Endothelial cell of umbilical vein (primary cell): ENCODE measurements at regions not wholly inside any gene's neighbourhood (a gene's known extent, or its start where the extent isn't known, plus 50 kb on each side); places are given as distances from the start of the nearest gene placed in this dataset.

Experiments used
- BruUV-seq: library from RNA; stranded (reverse); fragments of 400-500 nt; replicated peaks from 2 replicates; lab custom pipeline; 2021; lab: Mats Ljungman, UMichigan
- CTCF ChIA-PET: fragments of 300-600, 350-600 bp; sonication (Branson Sonifier 250); formaldehyde crosslinking; loops from one replicate; lab custom pipeline; 2021; ENCODE audit warnings: antibody characterized with exemption, inconsistent platforms; lab: Charles Lee
- POLR2A ChIA-PET: fragments of 300-600, 350-600 bp; sonication (Branson Sonifier 250); formaldehyde crosslinking; loops from one replicate; lab custom pipeline; 2021; ENCODE audit warnings: antibody characterized with exemption, inconsistent platforms; lab: Charles Lee
- DNase-seq: peaks from one replicate; pipeline ENCODE4 v3.0.0-alpha.2; 2011; ENCODE audit warnings: low read depth, low spot score
- FAIRE-seq: peaks from 2 replicates; lab custom pipeline; 2011; peaks lifted over from hg19 to GRCh38; lab: Jason Lieb, UNC
- H2AFZ ChIP-seq: 2 replicates; pipeline ENCODE4 v1.6.0; 2012; ENCODE audit warnings: low read depth, low read length, control low read depth, inconsistent platforms
- H3K27ac ChIP-seq: 2 replicates; pipeline ENCODE4 v1.5.1; 2011; ENCODE audit warnings: low read depth, mild to moderate bottlenecking, control low read depth, low read length, moderate library complexity; ENCODE audit not compliant: insufficient read depth
- H3K27me3 ChIP-seq, 2 experiments: 2 replicates each; pipeline versions ENCODE4 v1.6.0 to v1.6.1; 2011; ENCODE audit warnings: low read length in 2 of 2, mixed read lengths in 1 of 2; ENCODE audit not compliant: control insufficient read depth in 2 of 2, insufficient read depth in 2 of 2
- H3K36me3 ChIP-seq, 2 experiments: 2 replicates in 1 of 2; 3 replicates in 1 of 2; pipeline ENCODE4 v1.5.1; 2011; ENCODE audit warnings: low read length in 2 of 2, mild to moderate bottlenecking in 1 of 2, moderate library complexity in 1 of 2; ENCODE audit not compliant: control insufficient read depth in 2 of 2, insufficient read depth in 2 of 2; ENCODE audit errors: extremely low read depth in 1 of 2
- H3K4me1 ChIP-seq: 3 replicates; pipeline ENCODE4 v1.5.1; 2011; ENCODE audit warnings: mild to moderate bottlenecking, low read length; ENCODE audit not compliant: control insufficient read depth, insufficient read depth; ENCODE audit errors: extremely low read depth
- H3K4me2 ChIP-seq: 2 replicates; pipeline ENCODE4 v1.6.1; 2011; ENCODE audit warnings: low read length, control low read depth, mixed read lengths; ENCODE audit not compliant: insufficient read depth
- H3K4me3 ChIP-seq, 3 experiments: fragments of 200-600 bp in 1 of 3; sonication (generic), shearing (Covaris generic) in 1 of 3; replicated peaks in 1 of 3; 2 replicates each; pipeline ENCODE4 v1.5.1; 2011 to 2016; ENCODE audit warnings: control low read depth in 3 of 3, low read length in 3 of 3, mild to moderate bottlenecking in 2 of 3, inconsistent platforms in 1 of 3, low read depth in 1 of 3, moderate library complexity in 1 of 3; ENCODE audit not compliant: insufficient read depth in 1 of 3
- H3K79me2 ChIP-seq: 2 replicates; pipeline ENCODE4 v1.6.0; 2012; ENCODE audit warnings: low read length, inconsistent platforms; ENCODE audit not compliant: control insufficient read depth, insufficient read depth
- H3K9ac ChIP-seq: replicated peaks from 2 replicates; pipeline ENCODE3; 2011; ENCODE audit warnings: low read length, control low read depth; ENCODE audit not compliant: insufficient read depth; ENCODE audit errors: extremely low read depth
- H3K9me1 ChIP-seq: replicated peaks from 3 replicates; pipeline ENCODE4 v1.6.0; 2011; ENCODE audit warnings: mild to moderate bottlenecking, low read length; ENCODE audit not compliant: control insufficient read depth, insufficient read depth; ENCODE audit errors: extremely low read depth
- H3K9me3 ChIP-seq: replicated peaks from 2 replicates; pipeline ENCODE4 v1.5.1; 2012; ENCODE audit warnings: low read length, inconsistent platforms; ENCODE audit not compliant: control insufficient read depth, insufficient read depth
- H4K20me1 ChIP-seq: replicated peaks from 2 replicates; pipeline ENCODE3; 2011; ENCODE audit warnings: mild to moderate bottlenecking, low read length; ENCODE audit not compliant: control insufficient read depth, insufficient read depth; ENCODE audit errors: extremely low read depth
- CTCF ChIP-seq, 2 donors: IDR thresholded peaks; 1 replicate in 1 of 2; 2 replicates in 1 of 2; pipeline ENCODE4 v1.5.1; 2011; ENCODE audit warnings: low read length in 2 of 2, mild to moderate bottlenecking in 2 of 2, moderate library complexity in 2 of 2, control low read depth in 1 of 2, inconsistent platforms in 1 of 2, low read depth in 1 of 2; ENCODE audit not compliant: insufficient read depth in 1 of 2; ENCODE audit errors: extremely low read depth in 1 of 2
- EZH2 ChIP-seq: IDR thresholded peaks from 2 replicates; pipeline ENCODE4 v1.6.1; 2012; ENCODE audit warnings: borderline replicate concordance, low read depth, mild to moderate bottlenecking, moderate library complexity, low read length, inconsistent platforms; ENCODE audit not compliant: severe bottlenecking
- FOS ChIP-seq: IDR thresholded peaks from 2 replicates; pipeline ENCODE4 v1.6.1; 2011; ENCODE audit warnings: mild to moderate bottlenecking, low read length, moderate library complexity, borderline replicate concordance; ENCODE audit not compliant: insufficient read depth
- GATA2 ChIP-seq: IDR thresholded peaks from 2 replicates; pipeline ENCODE4 v1.7.0; 2011; ENCODE audit warnings: low read depth, mild to moderate bottlenecking, moderate library complexity, mixed read lengths, low read length; ENCODE audit not compliant: insufficient read length, insufficient read depth
- JUN ChIP-seq: IDR thresholded peaks from 2 replicates; pipeline ENCODE4 v1.6.1; 2011; ENCODE audit warnings: borderline replicate concordance, low read depth; ENCODE audit not compliant: insufficient read length, insufficient read depth
- MYC ChIP-seq: IDR thresholded peaks from one replicate; pipeline ENCODE4 v1.6.1; 2011; ENCODE audit warnings: mild to moderate bottlenecking, low read depth, low read length
- POLR2A ChIP-seq: IDR thresholded peaks from 2 replicates; pipeline ENCODE4 v1.6.1; 2012; ENCODE audit warnings: low read depth, mild to moderate bottlenecking, control low read depth, low read length
- POLR2AphosphoS5 ChIP-seq: IDR thresholded peaks from 2 replicates; pipeline ENCODE4 v1.6.1; 2012; ENCODE audit warnings: low read depth, mild to moderate bottlenecking, control low read depth, low read length, moderate library complexity; ENCODE audit not compliant: insufficient read depth
- dilution Hi-C: fragments of 300-500 bp; cut with MboI; formaldehyde crosslinking; loops from one replicate; pipeline ENCODE4 v1.15.0; 2019; ENCODE audit warnings: low sequenced_read_pairs; ENCODE audit not compliant: extremely low pct_ligation_motif_present
- intact Hi-C: fragments of 100-400 bp; cut with micrococcal nuclease; formaldehyde crosslinking; loops from one replicate; pipeline ENCODE4 v1.10.0; 2022
- TF ChIP-seq, protein P1 (sequence below): IDR thresholded peaks from 2 replicates; pipeline ENCODE4 v1.6.1; 2011; ENCODE audit not compliant: insufficient read depth, insufficient read length

- Histone ChIP-seq H3K27me3 (no peaks in the 10 kb centered on the region), H3K4me1 (no peaks in the 10 kb centered on the region), H3K9me3 (no peaks in the 10 kb centered on the region), H3K4me2 (no peak overlapping the region), H3K4me3 (no peak overlapping the region), H4K20me1 (no peaks in the 10 kb centered on the region), H3K79me2 (no peaks in the 10 kb centered on the region), H3K9me1 (no peaks in the 10 kb centered on the region), H3K36me3 (no peaks in the 10 kb centered on the region), H3K9ac (no peak overlapping the region), H2AFZ (no peak overlapping the region), H3K27ac (no peak overlapping the region)
- DNase-seq (no peak), FAIRE-seq (no peak)
- CTCF ChIA-PET = interaction anchor here (1.4 kb wide), 1 partner anchor 11 kb away, joined by 5 read pairs; no protein-coding TSS in a partner anchor
- TF ChIP-seq POLR2AphosphoS5 (no peak), JUN (no peak), MYC (no peak), FOS (no peak), CTCF (IDR thresholded peaks at IDR 0.05; ENCODE audit: extremely low read depth in 1 of 2, insufficient read depth in 1 of 2, low read depth in 1 of 2, low read length in 2 of 2) (no peak), EZH2 (no peak), POLR2A (no peak), GATA2 (no peak)
- TF ChIP-seq, protein P1, sequence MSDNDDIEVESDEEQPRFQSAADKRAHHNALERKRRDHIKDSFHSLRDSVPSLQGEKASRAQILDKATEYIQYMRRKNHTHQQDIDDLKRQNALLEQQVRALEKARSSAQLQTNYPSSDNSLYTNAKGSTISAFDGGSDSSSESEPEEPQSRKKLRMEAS = no peak
- dilution Hi-C loops = no loop called here
- POLR2A ChIA-PET = no interaction called here
- intact Hi-C loops = no loop called here
- no TSS peak for BruUV-seq
Observed at GRCh38 chr13:33375421-33375820, 89.9 kb upstream of the STARD13 start.
